ENCODE measurements at regions not wholly inside any gene's neighbourhood (a gene's known extent, or its start where the extent isn't known, plus 50 kb on each side); places are given as distances from the start of the nearest gene placed in this dataset.

DNA sequence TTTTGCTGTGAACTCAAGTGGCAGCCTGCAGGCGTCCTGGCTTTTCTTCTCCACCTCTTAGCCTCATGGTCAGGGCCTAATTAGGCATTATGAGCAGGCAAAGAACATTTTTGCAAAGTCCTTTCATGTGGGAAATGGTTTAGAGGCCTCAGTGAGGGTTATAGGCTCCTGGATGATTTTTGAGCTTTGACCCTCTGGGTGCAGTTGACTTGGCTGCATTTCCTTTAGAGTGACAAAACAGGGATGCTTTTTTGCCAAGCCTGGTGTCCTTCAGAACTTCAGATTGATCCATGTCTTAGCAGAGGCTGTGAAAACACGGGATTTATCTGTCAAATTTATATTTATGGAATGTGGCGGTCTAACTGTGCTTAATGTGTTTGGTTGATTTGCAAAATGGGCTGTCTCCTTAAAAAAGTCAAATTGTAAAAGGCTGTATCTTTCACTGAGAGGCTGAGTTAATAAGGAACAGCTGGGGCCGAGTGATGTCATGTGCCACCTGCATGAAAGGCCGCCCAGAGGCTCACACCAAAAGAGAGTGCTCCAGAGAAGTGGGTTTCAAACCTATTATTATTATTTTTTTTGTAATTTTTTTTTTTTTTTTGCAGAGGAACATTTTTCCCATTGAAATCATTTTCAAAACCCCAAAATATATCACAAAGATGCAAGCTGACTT is 192.2 kb upstream of the ARX start:
- H3K4me2 ChIP-seq (ENCODE audit: low read length): no peak overlapping the region
- TF ChIP-seq CTCF (IDR thresholded peaks at IDR 0.05; ENCODE audit: low read depth, low read length, poor library complexity, severe bottlenecking): no peak
- no peak for TF ChIP-seq EZH2phosphoT487 (IDR thresholded peaks at IDR 0.05; ENCODE audit: borderline replicate concordance, low read length)
- no peaks in the 10 kb centered on the region for H3K27me3 ChIP-seq (ENCODE audit: control insufficient read depth, low read length)
- no peaks in the 10 kb centered on the region for H3K4me1 ChIP-seq (ENCODE audit: control insufficient read depth, low read length)
- no peak overlapping the region for H3K27ac ChIP-seq (ENCODE audit: low read depth, low read length)
- H4K20me1 ChIP-seq (ENCODE audit: control insufficient read depth, insufficient read depth, low read depth, low read length): no peaks in the 10 kb centered on the region
- H3K9me2 ChIP-seq (replicated peaks; ENCODE audit: control insufficient read depth, low read length): no peaks in the 10 kb centered on the region
- H3K9me3 ChIP-seq (ENCODE audit: control insufficient read depth, insufficient read depth, low read length): no peaks in the 10 kb centered on the region
- no peaks in the 10 kb centered on the region for H3K79me2 ChIP-seq (ENCODE audit: control insufficient read depth, low read length)
- H3K36me3 ChIP-seq (ENCODE audit: control insufficient read depth, low read length): no peaks in the 10 kb centered on the region
- no peaks in the 10 kb centered on the region for H3F3A ChIP-seq (ENCODE audit: control insufficient read depth, insufficient read depth)
- no peak overlapping the region for H3K4me3 ChIP-seq (ENCODE audit: low read length)

DNA sequence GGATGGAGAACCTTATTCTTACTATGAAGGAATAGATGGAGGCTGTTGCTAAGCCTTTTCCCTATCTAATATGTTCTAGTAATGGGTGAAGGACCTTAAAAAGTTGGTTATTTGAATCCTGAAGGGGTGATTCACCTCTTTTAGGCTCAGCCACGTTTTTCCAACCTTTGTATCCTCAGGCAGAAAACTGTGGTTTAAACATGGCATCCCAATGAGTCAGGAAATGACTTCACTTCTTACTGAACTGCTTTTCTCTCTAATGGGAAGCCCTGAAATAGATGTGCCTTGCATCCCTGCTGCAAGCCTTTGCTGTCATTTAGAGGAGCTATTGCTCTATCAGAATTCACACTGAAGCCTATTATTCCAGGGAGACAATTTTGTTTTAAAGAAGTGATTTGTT is 191.0 kb upstream of the ARX start:
- Histone ChIP-seq H3K9me3 (ENCODE audit: control insufficient read depth, insufficient read depth, low read length) (no peaks in the 10 kb centered on the region), H3K27ac (ENCODE audit: low read depth, low read length) (no peak overlapping the region), H3K27me3 (ENCODE audit: control insufficient read depth, low read length) (no peaks in the 10 kb centered on the region), H4K20me1 (ENCODE audit: control insufficient read depth, insufficient read depth, low read depth, low read length) (no peaks in the 10 kb centered on the region), H3K79me2 (ENCODE audit: control insufficient read depth, low read length) (no peaks in the 10 kb centered on the region), H3F3A (ENCODE audit: control insufficient read depth, insufficient read depth) (no peaks in the 10 kb centered on the region), H3K4me3 (ENCODE audit: low read length) (no peak overlapping the region), H3K4me2 (ENCODE audit: low read length) (no peak overlapping the region), H3K36me3 (ENCODE audit: control insufficient read depth, low read length) (no peaks in the 10 kb centered on the region), H3K9me2 (replicated peaks; ENCODE audit: control insufficient read depth, low read length) (no peaks in the 10 kb centered on the region), H3K4me1 (ENCODE audit: control insufficient read depth, low read length) (no peaks in the 10 kb centered on the region)
- TF ChIP-seq CTCF (IDR thresholded peaks at IDR 0.05; ENCODE audit: low read depth, low read length, poor library complexity, severe bottlenecking): no peak
- no peak for TF ChIP-seq EZH2phosphoT487 (IDR thresholded peaks at IDR 0.05; ENCODE audit: borderline replicate concordance, low read length)

- H3K4me3 ChIP-seq (ENCODE audit: low read length): no peak overlapping the region
- no peaks in the 10 kb centered on the region for H3K79me2 ChIP-seq (ENCODE audit: control insufficient read depth, low read length)
- no peaks in the 10 kb centered on the region for H3K27me3 ChIP-seq (ENCODE audit: control insufficient read depth, low read length)
- no peaks in the 10 kb centered on the region for H3F3A ChIP-seq (ENCODE audit: control insufficient read depth, insufficient read depth)
- H4K20me1 ChIP-seq (ENCODE audit: control insufficient read depth, insufficient read depth, low read depth, low read length): no peaks in the 10 kb centered on the region
- no peaks in the 10 kb centered on the region for H3K9me2 ChIP-seq (replicated peaks; ENCODE audit: control insufficient read depth, low read length)
- H3K27ac ChIP-seq (ENCODE audit: low read depth, low read length): no peak overlapping the region
- no peaks in the 10 kb centered on the region for H3K9me3 ChIP-seq (ENCODE audit: control insufficient read depth, insufficient read depth, low read length)
- H3K4me1 ChIP-seq (ENCODE audit: control insufficient read depth, low read length): no peaks in the 10 kb centered on the region
- no peak overlapping the region for H3K4me2 ChIP-seq (ENCODE audit: low read length)
- H3K36me3 ChIP-seq (ENCODE audit: control insufficient read depth, low read length): no peaks in the 10 kb centered on the region
- TF ChIP-seq CTCF (IDR thresholded peaks at IDR 0.05; ENCODE audit: low read depth, low read length, poor library complexity, severe bottlenecking) (no peak), EZH2phosphoT487 (IDR thresholded peaks at IDR 0.05; ENCODE audit: borderline replicate concordance, low read length) (no peak)
These were observed 188.4 kb upstream of the ARX start for GRCh38 chrX:25204182-25204581.
